HL-60 (cell line): ENCODE measurements at regions not wholly inside any gene's neighbourhood (a gene's known extent, or its start where the extent isn't known, plus 50 kb on each side); places are given as distances from the start of the nearest gene placed in this dataset.

Experiments used
- GABPA ChIP-seq: IDR thresholded peaks from 2 replicates; pipeline ENCODE4 v1.6.1; 2012; ENCODE audit warnings: low read depth
- POLR2AphosphoS5 ChIP-seq: IDR thresholded peaks from 2 replicates; pipeline ENCODE4 v1.6.1; 2012; ENCODE audit warnings: low read depth
- SPI1 ChIP-seq: IDR thresholded peaks from 2 replicates; pipeline ENCODE4 v1.6.1; 2012; ENCODE audit warnings: low read depth, mild to moderate bottlenecking, borderline replicate concordance
- TF ChIP-seq, protein P1 (sequence below): IDR thresholded peaks from 2 replicates; pipeline ENCODE4 v1.6.1; 2012; ENCODE audit warnings: low read depth; ENCODE audit not compliant: insufficient replicate concordance
- TF ChIP-seq, protein P2 (sequence below): IDR thresholded peaks from one replicate; pipeline ENCODE4 v1.5.1; 2011; ENCODE audit warnings: low read length, control low read depth, inconsistent platforms; ENCODE audit not compliant: insufficient read depth

DNA sequence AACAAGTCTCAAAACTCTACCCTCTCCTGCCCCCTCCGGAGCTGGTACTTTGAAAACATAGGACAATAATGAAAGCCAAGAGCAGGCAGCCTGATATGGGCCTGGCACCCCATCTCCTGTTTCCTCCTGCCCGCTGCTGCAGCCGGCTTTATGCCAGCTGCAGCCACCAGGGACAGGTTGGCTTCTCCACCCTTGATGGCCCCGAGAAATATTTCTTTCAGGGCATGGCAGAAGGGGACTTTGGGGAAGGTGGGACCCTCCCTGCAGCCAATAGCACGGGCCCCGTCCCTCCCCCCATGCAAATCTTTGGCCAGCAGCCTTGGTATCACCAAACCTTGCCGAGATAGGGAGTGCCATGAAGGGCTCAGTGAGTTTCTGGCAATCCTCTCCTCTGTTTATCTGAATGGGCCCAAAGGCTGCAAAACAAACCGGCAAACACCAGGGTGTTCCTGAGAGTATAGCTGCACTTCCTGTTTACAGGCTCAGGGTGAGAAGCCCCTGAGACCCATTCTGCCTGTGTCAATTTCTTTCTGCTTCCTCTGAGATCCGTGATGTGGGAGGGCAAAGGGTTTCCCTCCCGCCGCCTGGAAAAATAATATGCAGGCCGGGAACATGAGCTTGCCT lies 73.4 kb upstream of the BOD1 start:
- no peak for TF ChIP-seq POLR2AphosphoS5
- TF ChIP-seq, protein P1, sequence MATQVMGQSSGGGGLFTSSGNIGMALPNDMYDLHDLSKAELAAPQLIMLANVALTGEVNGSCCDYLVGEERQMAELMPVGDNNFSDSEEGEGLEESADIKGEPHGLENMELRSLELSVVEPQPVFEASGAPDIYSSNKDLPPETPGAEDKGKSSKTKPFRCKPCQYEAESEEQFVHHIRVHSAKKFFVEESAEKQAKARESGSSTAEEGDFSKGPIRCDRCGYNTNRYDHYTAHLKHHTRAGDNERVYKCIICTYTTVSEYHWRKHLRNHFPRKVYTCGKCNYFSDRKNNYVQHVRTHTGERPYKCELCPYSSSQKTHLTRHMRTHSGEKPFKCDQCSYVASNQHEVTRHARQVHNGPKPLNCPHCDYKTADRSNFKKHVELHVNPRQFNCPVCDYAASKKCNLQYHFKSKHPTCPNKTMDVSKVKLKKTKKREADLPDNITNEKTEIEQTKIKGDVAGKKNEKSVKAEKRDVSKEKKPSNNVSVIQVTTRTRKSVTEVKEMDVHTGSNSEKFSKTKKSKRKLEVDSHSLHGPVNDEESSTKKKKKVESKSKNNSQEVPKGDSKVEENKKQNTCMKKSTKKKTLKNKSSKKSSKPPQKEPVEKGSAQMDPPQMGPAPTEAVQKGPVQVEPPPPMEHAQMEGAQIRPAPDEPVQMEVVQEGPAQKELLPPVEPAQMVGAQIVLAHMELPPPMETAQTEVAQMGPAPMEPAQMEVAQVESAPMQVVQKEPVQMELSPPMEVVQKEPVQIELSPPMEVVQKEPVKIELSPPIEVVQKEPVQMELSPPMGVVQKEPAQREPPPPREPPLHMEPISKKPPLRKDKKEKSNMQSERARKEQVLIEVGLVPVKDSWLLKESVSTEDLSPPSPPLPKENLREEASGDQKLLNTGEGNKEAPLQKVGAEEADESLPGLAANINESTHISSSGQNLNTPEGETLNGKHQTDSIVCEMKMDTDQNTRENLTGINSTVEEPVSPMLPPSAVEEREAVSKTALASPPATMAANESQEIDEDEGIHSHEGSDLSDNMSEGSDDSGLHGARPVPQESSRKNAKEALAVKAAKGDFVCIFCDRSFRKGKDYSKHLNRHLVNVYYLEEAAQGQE: no peak
- TF ChIP-seq, protein P2, sequence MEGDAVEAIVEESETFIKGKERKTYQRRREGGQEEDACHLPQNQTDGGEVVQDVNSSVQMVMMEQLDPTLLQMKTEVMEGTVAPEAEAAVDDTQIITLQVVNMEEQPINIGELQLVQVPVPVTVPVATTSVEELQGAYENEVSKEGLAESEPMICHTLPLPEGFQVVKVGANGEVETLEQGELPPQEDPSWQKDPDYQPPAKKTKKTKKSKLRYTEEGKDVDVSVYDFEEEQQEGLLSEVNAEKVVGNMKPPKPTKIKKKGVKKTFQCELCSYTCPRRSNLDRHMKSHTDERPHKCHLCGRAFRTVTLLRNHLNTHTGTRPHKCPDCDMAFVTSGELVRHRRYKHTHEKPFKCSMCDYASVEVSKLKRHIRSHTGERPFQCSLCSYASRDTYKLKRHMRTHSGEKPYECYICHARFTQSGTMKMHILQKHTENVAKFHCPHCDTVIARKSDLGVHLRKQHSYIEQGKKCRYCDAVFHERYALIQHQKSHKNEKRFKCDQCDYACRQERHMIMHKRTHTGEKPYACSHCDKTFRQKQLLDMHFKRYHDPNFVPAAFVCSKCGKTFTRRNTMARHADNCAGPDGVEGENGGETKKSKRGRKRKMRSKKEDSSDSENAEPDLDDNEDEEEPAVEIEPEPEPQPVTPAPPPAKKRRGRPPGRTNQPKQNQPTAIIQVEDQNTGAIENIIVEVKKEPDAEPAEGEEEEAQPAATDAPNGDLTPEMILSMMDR: no peak
- peak; percentile 14; the same call in 1 of the 2 replicates for TF ChIP-seq SPI1
- no peak for TF ChIP-seq GABPA
